Skeletal muscle tissue (tissue), 3 donors: ENCODE measurements at regions not wholly inside any gene's neighbourhood (a gene's known extent, or its start where the extent isn't known, plus 50 kb on each side); places are given as distances from the start of the nearest gene placed in this dataset.
"Not testable (repeated sequence)": the region's sequence is repeated elsewhere in the genome, so short reads cannot be mapped to it uniquely, and the experiment has no call there.

Experiments
- H3K27ac ChIP-seq: one replicate; pipeline ENCODE4 v1.7.0; 2013; ENCODE audit warnings: mild to moderate bottlenecking, low read depth, low read length, inconsistent platforms
- H3K27me3 ChIP-seq, 3 donors: one replicate each; pipeline ENCODE4 v1.7.0; 2013; ENCODE audit warnings: low read length in 3 of 3; ENCODE audit not compliant: control insufficient read depth in 3 of 3, insufficient read depth in 3 of 3
- H3K36me3 ChIP-seq, 3 donors: one replicate each; pipeline ENCODE4 v1.7.0; 2013; ENCODE audit warnings: low read length in 3 of 3; ENCODE audit not compliant: control insufficient read depth in 3 of 3, insufficient read depth in 3 of 3
- H3K4me1 ChIP-seq, 3 donors: one replicate each; pipeline ENCODE4 v1.7.0; 2013; ENCODE audit warnings: low read length in 3 of 3, mild to moderate bottlenecking in 3 of 3; ENCODE audit not compliant: control insufficient read depth in 3 of 3, insufficient read depth in 3 of 3
- H3K4me3 ChIP-seq, 3 donors: one replicate each; pipeline ENCODE4 v1.7.0; 2013; ENCODE audit warnings: low read length in 3 of 3
- H3K9ac ChIP-seq, 3 donors: one replicate each; pipeline ENCODE4 v1.7.0; 2013; ENCODE audit warnings: low read length in 3 of 3, mild to moderate bottlenecking in 3 of 3, moderate library complexity in 2 of 3, low read depth in 1 of 3
- H3K9me3 ChIP-seq, 3 donors: one replicate each; pipeline ENCODE4 v1.7.0; 2013; ENCODE audit warnings: low read length in 3 of 3; ENCODE audit not compliant: control insufficient read depth in 3 of 3
- donor health status: Osteomylitis.

DNA sequence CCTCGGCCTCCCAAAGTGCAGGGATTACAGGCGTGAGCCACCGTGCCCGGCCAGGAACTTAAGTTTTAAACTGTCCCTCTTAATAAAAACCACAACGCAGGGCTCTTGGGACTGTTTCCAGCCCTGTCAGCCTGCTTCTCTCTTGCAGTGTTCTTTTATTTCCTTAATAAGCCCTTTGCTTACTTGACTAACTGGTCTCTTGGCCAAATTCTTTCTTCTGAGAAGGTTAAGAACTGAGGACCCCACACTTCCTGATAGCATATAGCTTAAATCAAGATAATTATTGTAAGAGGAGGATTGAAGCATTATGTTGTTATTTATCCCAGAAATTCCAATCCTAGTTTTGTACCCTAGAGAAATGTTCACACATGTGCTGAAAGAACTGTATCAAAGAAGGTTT is 128.2 kb upstream of the UXS1 start:
- no peaks in the 10 kb centered on the region for H3K36me3 ChIP-seq
- H3K9me3 ChIP-seq = no peaks in the 10 kb centered on the region
- no peak overlapping the region for H3K27ac ChIP-seq
- H3K27me3 ChIP-seq = no peaks in the 10 kb centered on the region
- H3K9ac ChIP-seq = no peak overlapping the region
- H3K4me3 ChIP-seq = no peak overlapping the region
- H3K4me1 ChIP-seq = no peaks in the 10 kb centered on the region

- not testable (repeated sequence) for H3K36me3 ChIP-seq
Observed at GRCh38 chr2:106320439-106320838, 126.3 kb upstream of the UXS1 start.

DNA sequence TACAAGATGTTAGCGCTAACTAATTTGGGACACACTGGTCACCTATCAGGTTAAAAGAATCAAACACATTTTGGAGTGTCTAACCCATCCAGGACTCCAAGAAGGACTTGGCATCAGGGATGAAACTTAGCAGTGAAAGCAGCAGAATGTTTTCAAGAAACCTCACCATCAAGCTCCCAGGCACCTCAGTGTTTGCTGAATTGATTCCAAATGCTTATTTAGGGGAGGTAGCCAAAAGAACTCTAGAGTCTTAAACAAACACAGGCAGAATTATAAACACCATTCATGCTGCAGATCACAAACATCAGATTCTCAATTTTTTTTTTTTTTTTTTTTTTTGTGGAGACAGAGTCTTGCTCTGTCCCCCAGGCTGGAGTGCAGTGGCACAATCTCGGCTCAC is 122.8 kb upstream of the UXS1 start:
- no peak overlapping the region for H3K4me3 ChIP-seq
- H3K27ac ChIP-seq = no peak overlapping the region
- H3K4me1 ChIP-seq = no peaks in the 10 kb centered on the region
- H3K27me3 ChIP-seq = no peaks in the 10 kb centered on the region
- H3K9ac ChIP-seq = no peak overlapping the region
- H3K36me3 ChIP-seq = no peaks in the 10 kb centered on the region
- H3K9me3 ChIP-seq = no peaks in the 10 kb centered on the region

More at GRCh38 chr2:106320439-106320838, 126.3 kb upstream of the UXS1 start:
- H3K9ac ChIP-seq, H3K27ac ChIP-seq, H3K27me3 ChIP-seq, H3K4me3 ChIP-seq, H3K4me1 ChIP-seq, H3K9me3 ChIP-seq: not testable (repeated sequence)

DNA sequence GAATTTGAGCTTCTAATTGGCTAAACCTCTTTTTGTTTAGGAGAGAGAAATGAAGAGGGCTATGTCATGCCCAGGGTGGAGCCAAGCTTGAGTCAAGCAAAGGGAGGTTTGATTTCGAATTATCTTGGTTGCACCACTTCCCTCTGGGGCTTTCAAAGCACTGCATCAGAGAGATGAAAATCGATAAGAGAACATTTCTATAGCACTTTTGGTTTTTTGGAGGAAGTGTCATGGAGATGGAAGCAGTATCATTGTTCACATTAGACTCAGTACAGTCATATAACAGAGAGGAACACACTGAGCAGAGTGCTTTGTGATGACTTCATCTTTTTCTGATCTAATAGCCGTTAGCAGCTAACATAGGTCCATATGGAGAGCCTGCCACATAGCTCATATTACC is 120.3 kb upstream of the UXS1 start:
- no peak overlapping the region for H3K9ac ChIP-seq
- no peaks in the 10 kb centered on the region for H3K36me3 ChIP-seq
- no peak overlapping the region for H3K4me3 ChIP-seq
- no peaks in the 10 kb centered on the region for H3K9me3 ChIP-seq
- no peaks in the 10 kb centered on the region for H3K27me3 ChIP-seq
- no peaks in the 10 kb centered on the region for H3K4me1 ChIP-seq
- no peak overlapping the region for H3K27ac ChIP-seq

- H3K27ac ChIP-seq = no peak overlapping the region
- H3K9ac ChIP-seq = no peak overlapping the region
- H3K4me3 ChIP-seq = no peak overlapping the region
- no peaks in the 10 kb centered on the region for H3K36me3 ChIP-seq
- H3K4me1 ChIP-seq = no peaks in the 10 kb centered on the region
- H3K9me3 ChIP-seq = no peaks in the 10 kb centered on the region
- H3K27me3 ChIP-seq = no peaks in the 10 kb centered on the region
Observed at GRCh38 chr2:106311041-106311370, 116.9 kb upstream of the UXS1 start.

- Histone ChIP-seq H3K36me3 (no peaks in the 10 kb centered on the region), H3K4me1 (no peaks in the 10 kb centered on the region), H3K9ac (no peak overlapping the region), H3K9me3 (no peaks in the 10 kb centered on the region), H3K27me3 (no peaks in the 10 kb centered on the region), H3K27ac (no peak overlapping the region), H3K4me3 (no peak overlapping the region)
Observed at GRCh38 chr2:106307860-106308259, 113.8 kb upstream of the UXS1 start.

DNA sequence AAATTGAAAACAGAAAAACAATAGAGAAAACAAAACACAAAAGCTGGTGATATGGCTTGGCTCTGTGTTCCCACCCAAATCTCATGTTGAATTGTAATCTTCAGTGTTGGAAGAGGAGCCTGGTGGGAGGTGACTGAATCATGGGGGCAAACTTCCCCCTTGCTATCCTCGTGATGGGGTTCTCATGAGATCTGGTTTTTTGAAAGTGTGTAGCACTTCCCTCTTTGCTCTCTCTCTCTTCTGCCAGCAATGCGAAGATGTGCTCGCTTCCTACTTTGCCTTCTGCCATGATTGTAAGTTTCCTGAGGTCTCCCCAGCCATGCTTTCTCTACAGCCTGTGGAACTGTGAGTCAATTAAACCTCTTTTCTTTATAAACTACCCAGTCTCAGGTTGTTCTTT is 112.3 kb upstream of the UXS1 start:
- Histone ChIP-seq H3K36me3 (no peaks in the 10 kb centered on the region), H3K4me1 (no peaks in the 10 kb centered on the region), H3K9me3 (no peaks in the 10 kb centered on the region), H3K4me3 (no peak overlapping the region), H3K27me3 (no peaks in the 10 kb centered on the region), H3K9ac (no peak overlapping the region), H3K27ac (no peak overlapping the region)

DNA sequence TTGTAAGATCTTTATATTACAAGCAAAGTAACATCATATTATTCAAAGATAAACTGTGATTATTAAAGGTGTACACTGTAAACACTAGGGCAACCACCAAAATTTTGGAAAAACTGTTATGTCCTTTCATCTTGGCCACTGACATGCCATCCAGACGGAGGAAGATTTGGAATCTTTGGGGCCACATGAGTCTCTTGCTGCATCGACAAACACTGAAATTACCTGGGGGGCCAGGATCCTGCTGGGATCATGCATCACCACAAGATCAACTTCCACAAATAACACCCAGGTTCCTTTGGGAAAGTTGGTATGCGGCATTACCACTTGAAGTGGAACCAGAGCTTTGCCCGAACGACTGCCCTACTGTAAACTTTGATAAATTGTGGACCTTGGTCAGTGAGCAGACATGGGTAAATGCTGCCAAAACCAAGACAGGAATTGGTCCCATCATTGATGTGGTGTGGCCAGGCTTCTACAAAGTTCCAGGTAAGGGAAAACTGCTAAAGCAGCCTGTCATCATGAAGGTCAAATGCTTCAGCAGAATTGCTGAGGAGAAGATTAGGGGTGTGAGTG is 110.6 kb upstream of the UXS1 start:
- Histone ChIP-seq H3K4me1 (no peaks in the 10 kb centered on the region), H3K4me3 (no peak overlapping the region), H3K36me3 (no peaks in the 10 kb centered on the region), H3K27ac (no peak overlapping the region), H3K27me3 (no peaks in the 10 kb centered on the region), H3K9me3 (no peaks in the 10 kb centered on the region), H3K9ac (no peak overlapping the region)

GRCh38 chr2:106299696-106300095 is 105.6 kb upstream of the UXS1 start:
- H3K27ac ChIP-seq = no peak overlapping the region
- no peak overlapping the region for H3K9ac ChIP-seq
- H3K9me3 ChIP-seq = no peaks in the 10 kb centered on the region
- H3K4me3 ChIP-seq = no peak overlapping the region
- no peaks in the 10 kb centered on the region for H3K27me3 ChIP-seq
- no peaks in the 10 kb centered on the region for H3K36me3 ChIP-seq
- H3K4me1 ChIP-seq = no peaks in the 10 kb centered on the region

DNA sequence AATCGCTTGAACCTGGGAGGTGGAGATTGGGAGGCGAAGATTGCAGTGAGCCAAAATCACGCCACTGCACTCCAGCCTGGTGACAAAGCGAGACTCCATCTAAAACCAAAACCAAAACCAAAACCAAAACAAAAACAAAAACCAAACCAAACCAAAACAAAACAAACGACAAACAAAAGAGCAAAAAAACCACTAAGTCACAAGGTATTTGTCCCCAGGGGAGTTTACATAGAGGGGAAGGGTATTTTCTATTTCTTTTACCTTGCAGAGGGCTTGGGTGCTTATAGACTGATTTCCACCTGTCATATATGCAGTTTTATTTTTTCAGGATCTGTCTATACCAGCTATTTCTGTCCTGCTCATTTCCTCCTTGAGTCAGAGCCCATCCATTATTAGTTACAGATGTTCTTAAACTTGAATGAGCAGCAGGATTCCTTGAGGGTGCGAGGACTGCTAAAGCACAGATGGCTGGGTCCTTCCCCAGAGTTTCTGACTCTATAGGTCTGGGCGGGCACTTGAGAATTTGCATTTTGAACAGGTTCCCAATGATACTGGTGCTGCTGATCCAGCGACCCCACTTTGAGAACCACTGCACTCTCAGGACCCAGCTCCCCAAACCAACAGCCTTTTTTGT is 102.2 kb upstream of the UXS1 start:
- Histone ChIP-seq H3K9ac (no peak overlapping the region), H3K9me3 (no peaks in the 10 kb centered on the region), H3K4me1 (no peaks in the 10 kb centered on the region), H3K36me3 (no peaks in the 10 kb centered on the region), H3K27ac (no peak overlapping the region), H3K4me3 (no peak overlapping the region), H3K27me3 (no peaks in the 10 kb centered on the region)
